ENCODE measurements at regions not wholly inside any gene's neighbourhood (a gene's known extent, or its start where the extent isn't known, plus 50 kb on each side); places are given as distances from the start of the nearest gene placed in this dataset.

DNA sequence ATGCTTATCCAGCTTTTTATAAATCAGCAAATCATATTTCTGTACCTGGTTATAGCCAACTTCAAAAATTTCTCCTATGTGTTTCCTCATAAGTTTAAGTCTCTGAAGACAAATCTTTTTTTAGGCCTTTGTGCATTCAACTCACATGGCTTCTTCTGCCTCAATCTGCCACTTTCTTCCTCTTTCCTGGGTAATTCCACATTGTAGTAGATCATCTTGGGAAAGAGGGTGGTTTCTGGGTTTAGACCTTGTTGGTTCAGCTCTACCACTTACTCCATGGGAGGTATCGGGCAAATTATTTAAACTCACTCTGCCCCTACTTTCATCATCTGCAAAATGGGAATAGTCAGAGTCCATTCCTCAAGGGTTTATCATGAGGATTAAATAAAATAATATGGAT lies 707.0 kb upstream of the ZEB2 start:
- H3K9me3 ChIP-seq (ENCODE audit: control insufficient read depth, low read depth, low read length), result no peaks in the 10 kb centered on the region
- no peaks in the 10 kb centered on the region for H4K20me1 ChIP-seq (ENCODE audit: control insufficient read depth, insufficient read depth, insufficient read length)
- no peak overlapping the region for H2AK5ac ChIP-seq (ENCODE audit: insufficient read length, low read length)
- H4K8ac ChIP-seq (replicated peaks; ENCODE audit: insufficient read length, low read depth, low read length), result no peak overlapping the region
- no peaks in the 10 kb centered on the region for H3K79me2 ChIP-seq (ENCODE audit: insufficient read depth, low read length)
- no peaks in the 10 kb centered on the region for H3K79me1 ChIP-seq (ENCODE audit: insufficient read depth, low read depth, low read length, poor library complexity, severe bottlenecking)
- no peak overlapping the region for H4K91ac ChIP-seq (ENCODE audit: insufficient read length, low read depth, low read length)
- no peaks in the 10 kb centered on the region for H3K27me3 Mint-ChIP-seq (ENCODE audit: low read depth)
- TF ChIP-seq CTCF (conservative IDR thresholded peaks at IDR 0.05), result no peak
- peaks cover 0 to 11% (median 0%) of the 10 kb centered on the region in 3 experiments; a peak in 1 of 7 replicates for H3K36me3 Mint-ChIP-seq (ENCODE audit: insufficient read depth in 1 of 3, low read depth in 3 of 3)
- H3K4me1 ChIP-seq (ENCODE audit: insufficient read depth, low read length), result no peaks in the 10 kb centered on the region
- no peak overlapping the region for H2BK15ac ChIP-seq (ENCODE audit: low read depth, low read length)
- H2BK120ac ChIP-seq (ENCODE audit: low read depth, low read length, poor library complexity, severe bottlenecking), result no peak overlapping the region
- no peak overlapping the region for H2BK20ac ChIP-seq (ENCODE audit: low read depth, low read length, poor library complexity, severe bottlenecking)
- H3K4ac ChIP-seq (ENCODE audit: low read depth, low read length), result no peak overlapping the region
- no peak overlapping the region for H3T11ph ChIP-seq (ENCODE audit: low read length)
- H2BK12ac ChIP-seq (ENCODE audit: insufficient read length, low read depth, low read length), result no peak overlapping the region
- no peak overlapping the region for H3K9ac ChIP-seq (ENCODE audit: extremely low read depth, insufficient read length, low read length)
- no peaks in the 10 kb centered on the region for H3K4me1 Mint-ChIP-seq
- no CpG with 5 or more reads among the region's 1 CpG for WGBS (ENCODE audit: extremely low coverage, insufficient read length, low lambda C conversion rate)
- H3K27ac ChIP-seq (ENCODE audit: insufficient read length, low read depth, low read length), result no peak overlapping the region
- 0 out of 5 replicates have a peak, but pooled peaks cover 0 to 3% of the 10 kb centered on the region in 2 experiments for H3K9me3 Mint-ChIP-seq
- H3K4me3 Mint-ChIP-seq, result no peak overlapping the region
- H3K27ac Mint-ChIP-seq, result no peak overlapping the region
- no peak overlapping the region for H3K18ac ChIP-seq (ENCODE audit: insufficient read length, low read depth, low read length)
- no peak overlapping the region for H2BK5ac ChIP-seq (ENCODE audit: insufficient read length, low read length)
- no peak overlapping the region for H3K14ac ChIP-seq (ENCODE audit: insufficient read depth, low read length)
- no peak overlapping the region for H2AFZ ChIP-seq (ENCODE audit: low read length)
- H3K23ac ChIP-seq (ENCODE audit: insufficient read length, low read depth, low read length), result no peak overlapping the region
- H3K56ac ChIP-seq (ENCODE audit: insufficient read length, low read depth, low read length), result no peak overlapping the region
- H3K4me2 ChIP-seq (ENCODE audit: insufficient read depth, insufficient read length, low read length), result no peak overlapping the region
- no peaks in the 10 kb centered on the region for H3K27me3 ChIP-seq (ENCODE audit: insufficient read depth, low read length)
- DNase-seq, result no peak
- H3K23me2 ChIP-seq (ENCODE audit: insufficient read length, low read depth, low read length, poor library complexity, severe bottlenecking), result no peaks in the 10 kb centered on the region
- H4K5ac ChIP-seq (ENCODE audit: insufficient read length, low read depth, low read length), result no peak overlapping the region
